ENCODE measurements at regions not wholly inside any gene's neighbourhood (a gene's known extent, or its start where the extent isn't known, plus 50 kb on each side); places are given as distances from the start of the nearest gene placed in this dataset.
A peak's percentile ranks its signal among the peaks of the same experiment; 100 is the strongest.
"Not testable (repeated sequence)": the region's sequence is repeated elsewhere in the genome, so short reads cannot be mapped to it uniquely, and the experiment has no call there.

- Histone ChIP-seq H4K20me1 (no peaks in the 10 kb centered on the region), H3K4me2 (no peak overlapping the region), H3K9ac (no peak overlapping the region), H3K4me3 (no peak overlapping the region), H3K27me3 (no peaks in the 10 kb centered on the region), H3K36me3 (no peaks in the 10 kb centered on the region), H3K4me1 (peaks cover 0 to 53% (median 0%) of the 10 kb centered on the region in 10 experiments; a peak in 5 of 20 replicates), H3K27ac (no peak overlapping the region), H3K9me3 (replicated peaks in 1 of 11) (peaks cover 0 to 7% (median 0%) of the 10 kb centered on the region in 11 experiments; a peak in 2 of 22 replicates)
- no peak for TF ChIP-seq Cebpa-rat (IDR thresholded peaks at IDR 0.05)
Observed at GRCh38 chr14:86779416-86779815, 1213.6 kb downstream of the GALC start.

DNA sequence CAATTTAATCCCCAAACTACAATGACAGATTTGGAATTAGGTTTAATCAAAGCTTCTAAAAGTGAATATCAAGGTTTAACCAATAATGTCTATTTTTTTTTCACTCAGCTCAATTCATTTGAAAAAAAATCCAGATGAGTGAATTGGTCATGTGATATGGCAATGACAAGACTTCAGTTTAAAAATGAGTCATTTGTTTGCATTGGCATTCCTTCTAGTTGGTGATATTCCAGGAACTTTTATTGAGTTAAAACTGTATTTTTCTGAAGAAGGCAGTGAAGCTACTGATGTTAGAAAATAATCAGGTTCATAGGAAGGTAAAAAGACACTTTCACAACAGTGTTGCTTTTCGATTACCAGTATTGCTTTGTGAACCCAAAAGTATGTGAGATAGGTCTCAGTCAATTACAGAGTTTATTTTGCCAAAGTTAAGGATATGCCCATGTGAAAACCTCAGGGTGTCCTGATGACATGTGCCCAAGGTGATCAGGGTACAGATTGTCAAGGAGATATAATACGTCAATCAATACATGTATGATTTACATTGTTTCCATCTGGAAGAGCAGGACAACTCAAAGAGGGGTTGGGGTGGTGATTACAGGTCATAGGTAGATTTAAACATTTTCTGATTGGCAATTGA lies 1214.9 kb downstream of the GALC start:
- H3K36me3 ChIP-seq, result no peaks in the 10 kb centered on the region
- no peak overlapping the region for H3K9ac ChIP-seq
- TF ChIP-seq Cebpa-rat (IDR thresholded peaks at IDR 0.05), result no peak
- H4K20me1 ChIP-seq, result no peaks in the 10 kb centered on the region
- no peaks in the 10 kb centered on the region for H3K27me3 ChIP-seq
- no peak overlapping the region for H3K4me3 ChIP-seq
- peak overlapping the region in 2 of 11 experiments; percentile 35 to 66; a peak in 4 of 22 replicates for H3K4me2 ChIP-seq
- no peak overlapping the region for H3K27ac ChIP-seq
- peaks cover 0 to 53% (median 0%) of the 10 kb centered on the region in 10 experiments; a peak in 5 of 20 replicates for H3K4me1 ChIP-seq
- peaks cover 0 to 7% (median 0%) of the 10 kb centered on the region in 11 experiments; a peak in 2 of 22 replicates for H3K9me3 ChIP-seq (replicated peaks in 1 of 11)

- not testable (repeated sequence) for H3K27ac ChIP-seq, H3K4me2 ChIP-seq, H4K20me1 ChIP-seq, H3K9ac ChIP-seq, H3K27me3 ChIP-seq, H3K36me3 ChIP-seq, H3K4me3 ChIP-seq
- Histone ChIP-seq H3K9me3 (replicated peaks in 1 of 11) (peaks cover 0 to 14% (median 0%) of the 10 kb centered on the region in 11 experiments; a peak in 4 of 22 replicates), H3K4me1 (peaks cover 0 to 54% (median 0%) of the 10 kb centered on the region in 10 experiments; a peak in 5 of 20 replicates)
Observed at GRCh38 chr14:86775896-86776295, 1217.1 kb downstream of the GALC start.

GRCh38 chr14:86774916-86775315 lies 1218.1 kb downstream of the GALC start:
- Histone ChIP-seq H3K4me3 (no peak overlapping the region), H3K27ac (no peak overlapping the region), H3K36me3 (no peaks in the 10 kb centered on the region), H3K9ac (no peak overlapping the region), H3K4me2 (no peak overlapping the region), H3K27me3 (no peaks in the 10 kb centered on the region), H3K9me3 (replicated peaks in 1 of 11) (peaks cover 0 to 14% (median 0%) of the 10 kb centered on the region in 11 experiments; a peak in 4 of 22 replicates), H3K4me1 (peaks cover 0 to 49% (median 0%) of the 10 kb centered on the region in 10 experiments; a peak in 5 of 20 replicates), H4K20me1 (no peaks in the 10 kb centered on the region)
- no peak for TF ChIP-seq Cebpa-rat (IDR thresholded peaks at IDR 0.05)

GRCh38 chr14:86772075-86772474 lies 1220.9 kb downstream of the GALC start:
- Histone ChIP-seq H3K27me3 (no peaks in the 10 kb centered on the region), H3K4me2 (peak overlapping the region in 3 of 11 experiments; percentile 6 to 64 (median 61); a peak in 4 of 22 replicates), H3K4me1 (peaks cover 0 to 31% (median 0%) of the 10 kb centered on the region in 10 experiments; a peak in 5 of 20 replicates), H3K27ac (no peak overlapping the region), H4K20me1 (no peaks in the 10 kb centered on the region), H3K9ac (no peak overlapping the region), H3K4me3 (no peak overlapping the region), H3K9me3 (replicated peaks in 1 of 11) (peaks cover 0 to 14% (median 0%) of the 10 kb centered on the region in 11 experiments; a peak in 4 of 22 replicates), H3K36me3 (no peaks in the 10 kb centered on the region)
- TF ChIP-seq Cebpa-rat (IDR thresholded peaks at IDR 0.05), result no peak

DNA sequence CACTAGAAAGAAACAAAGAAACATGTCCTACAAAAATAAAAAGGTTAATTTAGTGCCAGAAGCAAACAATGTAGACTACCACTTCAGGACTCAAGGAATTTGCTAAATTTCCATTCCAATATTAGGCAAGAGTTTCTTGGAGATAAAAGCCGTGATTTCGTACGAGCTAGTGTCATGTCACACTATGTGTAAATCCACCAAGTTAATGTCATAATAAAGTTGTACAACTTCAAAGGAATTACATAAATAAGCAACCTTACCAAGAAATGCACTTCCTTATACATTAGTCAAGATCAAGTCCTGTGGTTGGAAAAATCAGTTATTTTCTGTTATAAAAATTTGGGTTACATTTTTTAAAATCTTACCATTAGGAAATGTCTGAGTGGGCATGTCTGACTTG lies 1222.8 kb downstream of the GALC start:
- Histone ChIP-seq H3K9ac (no peak overlapping the region), H3K27me3 (no peaks in the 10 kb centered on the region), H3K36me3 (no peaks in the 10 kb centered on the region), H3K4me3 (no peak overlapping the region), H3K27ac (no peak overlapping the region), H3K4me1 (peaks cover 0 to 42% (median 0%) of the 10 kb centered on the region in 10 experiments; a peak in 7 of 20 replicates), H3K4me2 (no peak overlapping the region), H4K20me1 (no peaks in the 10 kb centered on the region), H3K9me3 (replicated peaks in 1 of 11) (peaks cover 0 to 11% (median 0%) of the 10 kb centered on the region in 11 experiments; a peak in 3 of 22 replicates)
- no peak for TF ChIP-seq Cebpa-rat (IDR thresholded peaks at IDR 0.05)

DNA sequence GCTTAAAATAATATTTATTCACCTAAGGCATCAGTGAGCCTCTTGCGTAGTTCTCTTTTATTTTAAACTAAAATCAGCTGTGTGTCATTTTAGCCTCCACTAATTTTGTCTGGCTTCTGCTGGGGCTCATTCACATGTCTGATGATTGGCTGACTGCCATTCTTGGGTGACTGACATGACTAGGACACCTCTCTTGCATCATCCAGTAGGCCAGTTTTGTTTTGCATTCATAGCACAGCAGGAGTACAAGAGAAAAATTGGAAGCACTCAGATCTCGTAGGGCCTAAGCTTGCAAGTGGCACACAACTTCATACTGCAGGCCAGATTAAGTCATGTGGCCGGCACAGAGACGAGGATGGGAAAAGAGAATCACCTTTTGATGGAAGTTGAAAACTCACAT lies 1226.5 kb downstream of the GALC start:
- Histone ChIP-seq H3K27me3 (no peaks in the 10 kb centered on the region), H3K9ac (no peak overlapping the region), H3K9me3 (replicated peaks in 1 of 11) (peaks cover 0 to 8% (median 0%) of the 10 kb centered on the region in 11 experiments; a peak in 4 of 22 replicates), H4K20me1 (no peaks in the 10 kb centered on the region), H3K4me1 (peaks cover 0 to 48% (median 3%) of the 10 kb centered on the region in 10 experiments; a peak in 7 of 20 replicates), H3K4me2 (peak overlapping the region in 2 of 11 experiments; percentile 40 to 43; a peak in 5 of 22 replicates), H3K36me3 (no peaks in the 10 kb centered on the region), H3K4me3 (no peak overlapping the region), H3K27ac (no peak overlapping the region)
- TF ChIP-seq Cebpa-rat (IDR thresholded peaks at IDR 0.05), result no peak

GRCh38 chr14:86761611-86762010 lies 1231.4 kb downstream of the GALC start:
- Histone ChIP-seq H3K4me1 (peaks cover 0 to 34% (median 3%) of the 10 kb centered on the region in 10 experiments; a peak in 7 of 20 replicates), H3K4me2 (no peak overlapping the region), H3K9me3 (replicated peaks in 1 of 11) (peaks cover 0 to 12% (median 0%) of the 10 kb centered on the region in 11 experiments; a peak in 4 of 22 replicates), H3K27ac (no peak overlapping the region), H4K20me1 (no peaks in the 10 kb centered on the region), H3K9ac (no peak overlapping the region), H3K27me3 (no peaks in the 10 kb centered on the region), H3K4me3 (no peak overlapping the region), H3K36me3 (no peaks in the 10 kb centered on the region; a peak in 1 of 22 replicates)
- TF ChIP-seq Cebpa-rat (IDR thresholded peaks at IDR 0.05), result no peak

- Histone ChIP-seq H3K27me3 (no peaks in the 10 kb centered on the region), H3K9ac (no peak overlapping the region), H3K36me3 (peaks cover 0 to 34% (median 0%) of the 10 kb centered on the region in 11 experiments; a peak in 3 of 22 replicates), H3K4me3 (no peak overlapping the region), H4K20me1 (no peaks in the 10 kb centered on the region), H3K27ac (no peak overlapping the region), H3K4me2 (no peak overlapping the region), H3K9me3 (replicated peaks in 1 of 11) (peaks cover 23 to 39% (median 27%) of the 10 kb centered on the region in 11 experiments), H3K4me1 (no peaks in the 10 kb centered on the region; a peak in 1 of 20 replicates)
- TF ChIP-seq Cebpa-rat (IDR thresholded peaks at IDR 0.05), result no peak
Observed at GRCh38 chr14:86756521-86757190, 1226.7 kb downstream of the FLRT2 start.

GRCh38 chr14:86750488-86750887 lies 1220.5 kb downstream of the FLRT2 start:
- H4K20me1 ChIP-seq, H3K27me3 ChIP-seq, H3K4me1 ChIP-seq, H3K27ac ChIP-seq, H3K9ac ChIP-seq, H3K4me2 ChIP-seq, H3K4me3 ChIP-seq: not testable (repeated sequence)
- peaks cover 0 to 34% (median 0%) of the 10 kb centered on the region in 11 experiments; a peak in 2 of 22 replicates for H3K36me3 ChIP-seq
- H3K9me3 ChIP-seq (replicated peaks in 1 of 11), result peaks cover 25 to 80% (median 39%) of the 10 kb centered on the region in 11 experiments
